Suppressor macrophage treated with lipopolysaccharide for 1 hour (primary cell): ENCODE measurements at regions not wholly inside any gene's neighbourhood (a gene's known extent, or its start where the extent isn't known, plus 50 kb on each side); places are given as distances from the start of the nearest gene placed in this dataset.
"Not testable (repeated sequence)": the region's sequence is repeated elsewhere in the genome, so short reads cannot be mapped to it uniquely, and the experiment has no call there.

ENCODE experiments used
- DNase-seq, 3 donors: peaks; one replicate each; pipeline ENCODE4 v3.0.0-alpha.2; 2020 to 2022

GRCh38 chr4:117700111-117700892 lies 334.0 kb upstream of the NDST3 start:
- peak in 1 of 3 donors; percentile 2 for DNase-seq

GRCh38 chr4:117702353-117702752 lies 331.9 kb upstream of the NDST3 start:
- DNase-seq = no peak

GRCh38 chr4:117704721-117705120 lies 329.6 kb upstream of the NDST3 start:
- no peak for DNase-seq

- DNase-seq = no peak
Measured at GRCh38 chr4:117740736-117741135, 293.6 kb upstream of the NDST3 start.

- DNase-seq = not testable (repeated sequence)
Measured at GRCh38 chr4:117745379-117745778, 288.9 kb upstream of the NDST3 start.

GRCh38 chr4:117755438-117755837 lies 278.8 kb upstream of the NDST3 start:
- no peak for DNase-seq

GRCh38 chr4:117768610-117769009 lies 265.7 kb upstream of the NDST3 start:
- DNase-seq = no peak

- no peak for DNase-seq
Measured at GRCh38 chr4:117770269-117771102, 263.8 kb upstream of the NDST3 start.

- DNase-seq = no peak
Measured at GRCh38 chr4:117771647-117772337, 262.5 kb upstream of the NDST3 start.

DNA sequence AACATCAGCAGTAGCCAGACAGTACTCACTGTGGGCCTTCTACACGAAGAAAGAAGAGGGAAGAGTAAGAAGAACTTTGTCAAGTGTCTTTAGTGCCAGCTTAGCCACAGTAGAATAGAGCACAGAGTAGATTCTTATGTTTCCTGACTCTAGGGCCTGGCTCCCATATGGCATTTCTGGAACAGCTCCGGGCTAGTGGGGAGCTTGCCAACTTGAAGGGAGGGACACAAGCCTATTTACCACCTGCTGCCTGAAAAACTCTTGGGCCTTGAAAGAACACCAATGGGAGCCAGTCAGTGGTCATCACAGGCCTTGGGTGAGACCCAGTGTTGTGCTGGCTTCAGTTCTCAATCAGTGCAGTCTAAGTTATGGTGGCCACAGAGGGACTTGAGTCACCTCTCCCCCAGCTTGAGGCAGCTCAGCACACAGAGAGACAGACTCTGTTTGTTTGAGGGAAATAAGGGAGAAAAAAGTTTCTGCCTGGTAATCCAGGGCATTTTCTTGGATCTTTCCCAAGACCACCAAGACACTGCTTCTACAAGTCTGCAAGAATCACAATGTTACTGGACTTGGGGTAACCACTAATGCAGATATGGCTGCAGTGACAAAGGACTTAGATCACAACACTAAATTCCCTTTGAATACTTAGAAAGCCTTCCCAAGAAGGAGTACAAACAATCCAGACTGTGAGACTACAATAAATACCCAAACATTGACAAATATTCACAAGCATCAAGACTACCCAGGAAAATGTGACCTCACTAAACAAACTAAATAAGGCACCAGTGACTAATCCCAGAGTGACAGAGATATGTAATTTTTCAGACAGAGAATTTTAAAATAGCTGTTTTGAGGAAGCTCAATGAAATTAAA lies 261.0 kb upstream of the NDST3 start:
- peak in 2 of 3 donors; percentile 12 to 20 for DNase-seq

DNA sequence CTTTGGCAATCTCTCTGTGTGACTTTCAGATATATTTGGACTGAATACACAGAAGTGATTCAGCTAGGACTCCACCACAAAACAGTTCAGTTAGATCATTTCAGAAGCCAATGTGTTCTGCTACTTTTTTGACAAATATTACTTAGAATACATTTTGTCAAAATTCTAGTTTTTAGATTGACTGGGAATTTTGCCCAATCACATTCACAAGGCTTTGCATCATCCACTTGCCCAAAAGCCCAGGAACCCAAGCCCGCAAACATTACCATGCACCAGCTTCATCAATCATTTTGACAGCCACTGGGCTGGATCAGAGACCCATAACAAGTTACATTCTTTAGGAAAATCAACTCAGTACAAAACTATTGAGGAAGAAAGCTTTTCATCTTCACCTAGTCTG lies 256.6 kb upstream of the NDST3 start:
- no peak for DNase-seq

- DNase-seq = no peak
Measured at GRCh38 chr4:117783716-117784115, 250.6 kb upstream of the NDST3 start.

DNA sequence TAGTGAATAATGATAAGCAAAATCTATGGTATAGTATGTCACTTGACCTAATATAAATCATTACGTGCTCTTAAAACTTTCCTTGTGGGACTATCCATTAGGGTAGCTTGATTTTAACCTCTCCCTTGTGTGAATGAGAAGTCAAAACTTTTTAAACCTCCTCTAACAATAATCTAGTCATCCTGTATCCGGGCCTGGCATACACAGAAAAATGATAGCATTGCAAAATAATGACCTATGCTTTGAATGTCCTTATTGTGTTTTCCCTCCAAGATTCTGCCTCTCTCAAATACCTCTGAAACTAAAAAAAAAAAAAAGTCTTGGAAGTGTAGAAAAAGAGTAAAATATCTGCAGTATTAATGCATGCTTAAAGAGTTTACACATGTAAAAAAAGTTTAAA lies 250.0 kb upstream of the NDST3 start:
- no peak for DNase-seq

- DNase-seq = no peak
Measured at GRCh38 chr4:117786566-117786965, 247.7 kb upstream of the NDST3 start.

DNA sequence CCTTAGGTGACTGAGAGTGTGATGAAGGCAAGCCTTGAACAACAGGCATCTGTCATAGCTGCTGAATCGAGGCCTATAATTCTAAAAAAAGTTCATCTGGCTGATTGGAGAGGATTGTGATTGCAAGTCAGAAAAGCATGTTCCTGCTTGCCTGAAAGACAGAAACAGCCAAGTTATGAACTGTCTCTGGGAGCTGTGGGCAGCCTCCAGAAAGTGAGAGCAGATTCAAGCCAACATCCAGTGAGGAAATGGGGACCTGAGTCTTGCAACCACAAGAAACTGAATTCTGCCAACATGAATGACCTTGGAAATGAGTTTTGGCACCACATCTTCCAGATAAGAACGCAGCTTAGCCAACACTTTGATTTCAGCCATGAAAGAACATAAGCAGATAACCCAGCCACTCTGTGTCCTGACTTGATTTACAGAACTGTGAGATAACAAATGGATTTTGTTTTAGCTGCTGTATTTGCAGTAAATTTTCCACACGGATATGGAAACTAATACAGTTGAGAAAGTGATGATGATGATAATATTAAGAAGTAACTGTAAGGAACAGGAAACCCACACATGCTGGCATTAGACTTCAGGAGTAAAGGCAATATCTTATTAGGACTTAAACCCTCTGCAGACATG lies 240.3 kb upstream of the NDST3 start:
- peak in 1 of 3 donors; percentile 1 for DNase-seq

GRCh38 chr4:117796677-117797076 lies 237.6 kb upstream of the NDST3 start:
- no peak for DNase-seq

DNA sequence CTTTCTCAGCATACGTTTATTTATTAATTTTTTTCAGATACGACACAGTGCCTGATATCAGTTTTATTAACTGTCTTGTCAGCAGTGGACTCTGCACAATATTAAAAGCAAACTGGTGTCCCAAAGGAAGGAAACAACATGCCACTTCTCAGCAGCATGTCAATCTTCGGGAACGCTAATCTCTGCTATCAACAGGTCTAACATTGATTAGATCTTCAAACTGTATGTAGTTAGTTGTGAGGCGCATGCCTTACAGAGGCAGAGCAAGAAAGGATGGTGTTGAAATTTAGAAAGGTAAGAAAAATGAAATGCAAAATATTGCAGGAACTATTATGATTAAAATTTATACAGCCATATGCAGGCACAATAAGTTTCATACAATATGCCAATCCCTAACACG lies 233.7 kb upstream of the NDST3 start:
- DNase-seq = no peak

DNA sequence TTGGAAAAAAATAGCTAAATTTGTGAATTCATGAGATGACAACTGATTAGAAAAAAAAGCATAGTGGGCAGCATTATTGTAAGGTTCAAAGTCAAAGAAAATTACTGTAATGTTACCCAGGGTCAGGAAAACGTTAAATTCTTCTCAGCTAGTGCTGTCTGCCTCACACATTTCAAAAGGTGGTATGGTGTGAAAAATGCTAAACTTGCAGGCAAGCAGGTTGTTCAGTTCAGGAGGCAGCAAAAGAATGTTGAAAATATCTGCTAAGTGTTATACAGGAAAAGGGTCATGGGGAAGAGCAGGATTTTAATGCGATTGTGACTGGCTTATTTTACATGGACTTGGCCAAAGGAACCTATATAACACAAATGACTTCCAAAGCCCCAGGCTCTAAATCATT lies 232.5 kb upstream of the NDST3 start:
- no peak for DNase-seq

GRCh38 chr4:117811731-117812130 lies 222.6 kb upstream of the NDST3 start:
- no peak for DNase-seq

- no peak for DNase-seq
Measured at GRCh38 chr4:117814277-117815246, 219.7 kb upstream of the NDST3 start.

- no peak for DNase-seq
Measured at GRCh38 chr4:117817301-117817700, 217.0 kb upstream of the NDST3 start.
